ENCODE measurements at regions not wholly inside any gene's neighbourhood (a gene's known extent, or its start where the extent isn't known, plus 50 kb on each side); places are given as distances from the start of the nearest gene placed in this dataset.

DNA sequence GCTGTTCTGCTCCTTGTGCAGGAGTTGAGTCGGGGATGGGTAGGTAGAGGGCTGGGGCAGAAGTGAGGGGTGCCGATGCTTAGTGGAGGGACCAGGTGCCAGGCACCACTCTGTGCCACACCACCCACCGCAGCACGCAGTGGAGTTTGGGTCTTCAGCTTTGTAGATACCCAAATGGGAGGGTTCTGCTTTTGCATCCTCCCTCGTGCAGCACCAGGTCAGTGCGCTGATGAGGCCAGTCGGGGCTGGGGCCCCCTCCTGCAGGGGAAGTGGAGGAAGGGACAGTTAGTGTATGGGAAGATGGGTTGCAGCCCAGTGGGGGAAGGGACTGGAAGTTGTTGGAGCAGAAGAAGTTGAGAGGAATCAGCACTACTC, 244.0 kb downstream of the RHOU start:
- Mint-ChIP-seq H3K4me1 (ENCODE audit: low read depth) (no peaks in the 10 kb centered on the region), H3K9me3 (no peaks in the 10 kb centered on the region)

DNA sequence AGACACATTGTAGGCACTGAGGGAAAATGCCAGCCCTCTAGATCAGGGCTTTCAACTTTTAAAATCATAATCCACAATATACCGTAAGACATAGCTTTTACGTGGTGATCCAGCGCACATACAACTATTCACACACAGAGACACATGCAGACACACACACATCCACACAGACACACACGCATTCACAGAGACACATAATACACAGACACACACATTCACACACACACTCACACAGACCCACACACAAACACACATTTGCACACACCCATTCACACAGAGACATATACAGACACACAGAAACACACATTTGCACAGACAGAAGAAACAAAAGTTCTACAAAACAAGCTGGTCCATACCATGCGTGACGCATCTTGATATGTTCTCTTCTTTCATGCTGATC, 244.5 kb downstream of the RHOU start:
- intact Hi-C loops (cut with micrococcal nuclease) = no loop called here
- H3K27ac Mint-ChIP-seq = no peak overlapping the region
- H3K4me3 Mint-ChIP-seq (ENCODE audit: low read depth) = no peak overlapping the region
- H3K4me1 Mint-ChIP-seq (ENCODE audit: low read depth) = no peaks in the 10 kb centered on the region
- H3K27me3 Mint-ChIP-seq (ENCODE audit: low read depth) = no peaks in the 10 kb centered on the region
- H3K9me3 Mint-ChIP-seq = no peaks in the 10 kb centered on the region
- H3K36me3 Mint-ChIP-seq (ENCODE audit: low read depth) = no peaks in the 10 kb centered on the region
- no peak for DNase-seq (ENCODE audit: low spot score)

More for the DNA sequence above, 244.0 kb downstream of the RHOU start:
- Mint-ChIP-seq H3K27me3 (ENCODE audit: low read depth) (no peaks in the 10 kb centered on the region), H3K27ac (no peak overlapping the region), H3K4me3 (ENCODE audit: low read depth) (no peak overlapping the region), H3K36me3 (ENCODE audit: low read depth) (no peaks in the 10 kb centered on the region)
- intact Hi-C loops (cut with micrococcal nuclease) = no loop called here
- DNase-seq (ENCODE audit: low spot score) = no peak

DNA sequence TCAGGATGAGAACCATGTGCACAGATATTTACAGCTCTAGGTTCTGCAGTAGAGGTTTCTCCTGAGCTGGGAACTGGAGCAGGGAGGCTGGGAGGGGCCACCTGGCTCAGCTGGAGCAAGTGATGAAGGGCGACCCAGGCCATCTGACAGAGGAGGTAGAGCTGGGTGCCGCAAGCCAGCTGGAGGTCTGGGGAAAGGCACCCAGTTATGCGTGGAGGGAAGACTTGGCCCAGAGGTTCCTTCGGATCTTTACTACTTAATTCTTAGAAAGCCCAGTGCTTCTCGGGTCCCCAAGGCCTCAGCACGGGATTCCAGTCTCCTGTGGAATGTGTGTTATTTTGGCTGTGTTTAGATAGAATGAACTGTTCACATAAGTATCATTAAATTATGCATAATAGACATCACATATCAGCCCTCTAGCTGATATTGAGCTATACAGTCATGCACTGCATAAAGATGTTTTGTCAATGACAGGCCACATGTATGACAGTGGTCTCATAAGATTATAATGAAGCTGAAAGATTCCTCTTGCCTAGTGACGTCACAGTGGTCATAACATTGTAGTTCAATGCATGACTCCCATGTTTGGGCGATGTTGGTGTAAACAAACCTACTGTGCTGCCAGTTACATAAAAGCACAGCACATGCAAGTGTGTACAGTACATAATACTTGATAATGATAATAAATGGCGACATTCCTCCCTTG, 245.1 kb downstream of the RHOU start:
- Mint-ChIP-seq H3K4me1 (ENCODE audit: low read depth) (no peaks in the 10 kb centered on the region), H3K9me3 (no peaks in the 10 kb centered on the region), H3K27me3 (ENCODE audit: low read depth) (no peaks in the 10 kb centered on the region), H3K36me3 (ENCODE audit: low read depth) (no peaks in the 10 kb centered on the region), H3K27ac (no peak overlapping the region), H3K4me3 (ENCODE audit: low read depth) (no peak overlapping the region)
- intact Hi-C loops (cut with micrococcal nuclease) = no loop called here
- DNase-seq (ENCODE audit: low spot score) = no peak

DNA sequence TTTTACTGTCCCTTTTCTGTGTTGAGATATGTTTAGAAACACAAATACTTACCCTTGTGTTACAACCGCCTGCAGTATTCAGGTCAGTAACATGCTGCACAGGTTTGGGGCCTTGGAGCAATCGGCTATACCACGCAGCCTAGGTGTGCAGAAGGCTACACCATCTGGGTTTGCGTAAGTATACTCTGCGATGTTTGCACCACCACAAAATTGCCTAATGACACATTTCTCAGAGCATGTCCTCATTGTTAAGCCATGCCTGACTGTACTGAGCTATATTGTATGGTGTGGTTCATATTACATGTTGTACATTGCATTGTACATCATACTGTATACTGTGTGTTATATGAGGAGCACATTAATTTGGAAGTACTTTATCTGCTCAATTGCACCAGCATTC, 247.4 kb downstream of the RHOU start:
- no peak for DNase-seq (ENCODE audit: low spot score)
- H3K4me1 Mint-ChIP-seq (ENCODE audit: low read depth) = no peaks in the 10 kb centered on the region
- no peaks in the 10 kb centered on the region for H3K27me3 Mint-ChIP-seq (ENCODE audit: low read depth)
- intact Hi-C loops (cut with micrococcal nuclease) = no loop called here
- H3K27ac Mint-ChIP-seq = no peak overlapping the region
- H3K4me3 Mint-ChIP-seq (ENCODE audit: low read depth) = no peak overlapping the region
- H3K36me3 Mint-ChIP-seq (ENCODE audit: low read depth) = no peaks in the 10 kb centered on the region
- no peaks in the 10 kb centered on the region for H3K9me3 Mint-ChIP-seq

GRCh38 chr1:228983231-228983660, 248.0 kb downstream of the RHOU start:
- Mint-ChIP-seq H3K36me3 (ENCODE audit: low read depth) (no peaks in the 10 kb centered on the region), H3K9me3 (no peaks in the 10 kb centered on the region), H3K4me1 (ENCODE audit: low read depth) (no peaks in the 10 kb centered on the region), H3K27me3 (ENCODE audit: low read depth) (no peaks in the 10 kb centered on the region), H3K4me3 (ENCODE audit: low read depth) (no peak overlapping the region), H3K27ac (no peak overlapping the region)
- intact Hi-C loops (cut with micrococcal nuclease) = no loop called here
- DNase-seq (ENCODE audit: low spot score) = no peak

DNA sequence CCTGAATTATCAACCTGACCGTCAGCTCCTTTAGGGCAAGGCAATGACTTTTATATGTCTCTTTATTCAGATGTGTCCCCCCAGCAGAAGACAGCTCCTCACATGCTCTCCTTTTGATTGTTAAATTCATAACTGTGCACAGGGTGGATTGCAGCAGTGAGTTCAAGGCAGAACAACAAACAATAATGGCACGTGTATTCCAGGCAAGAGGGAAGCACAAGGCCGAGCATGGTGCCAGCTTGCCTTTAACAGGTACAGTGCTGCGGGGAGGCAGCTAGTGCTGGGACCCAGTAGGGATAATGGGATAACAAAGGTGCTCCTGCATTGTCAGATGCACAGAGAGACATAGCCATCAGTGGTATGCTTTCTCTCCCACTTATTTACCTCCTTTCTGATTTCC, 248.4 kb downstream of the RHOU start:
- DNase-seq (ENCODE audit: low spot score) = no peak
- H3K36me3 Mint-ChIP-seq (ENCODE audit: low read depth) = no peaks in the 10 kb centered on the region
- no peak overlapping the region for H3K4me3 Mint-ChIP-seq (ENCODE audit: low read depth)
- no peaks in the 10 kb centered on the region for H3K27me3 Mint-ChIP-seq (ENCODE audit: low read depth)
- no peaks in the 10 kb centered on the region for H3K4me1 Mint-ChIP-seq (ENCODE audit: low read depth)
- no peak overlapping the region for H3K27ac Mint-ChIP-seq
- no peaks in the 10 kb centered on the region for H3K9me3 Mint-ChIP-seq
- intact Hi-C loops (cut with micrococcal nuclease) = no loop called here

DNA sequence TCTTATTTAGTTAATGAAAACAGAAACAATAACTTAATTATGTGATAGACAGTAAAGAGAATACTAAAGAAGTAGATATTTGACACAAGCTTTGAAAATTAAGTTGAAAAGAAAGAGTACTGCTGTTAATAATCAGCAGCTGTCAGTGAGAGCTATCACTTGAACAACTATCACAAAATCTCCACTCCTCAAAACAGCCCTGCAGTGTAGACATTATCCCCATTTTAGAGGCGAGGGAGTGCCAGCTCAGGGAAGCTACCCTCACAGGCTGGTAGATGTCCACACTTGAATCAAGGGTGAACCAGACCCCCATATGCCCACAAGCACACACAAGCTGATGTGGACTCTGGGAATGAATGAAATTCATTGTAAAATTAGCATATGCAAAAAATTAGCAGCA, 248.8 kb downstream of the RHOU start:
- Mint-ChIP-seq H3K9me3 (no peaks in the 10 kb centered on the region), H3K4me3 (ENCODE audit: low read depth) (no peak overlapping the region), H3K27ac (no peak overlapping the region), H3K27me3 (ENCODE audit: low read depth) (no peaks in the 10 kb centered on the region), H3K36me3 (ENCODE audit: low read depth) (no peaks in the 10 kb centered on the region), H3K4me1 (ENCODE audit: low read depth) (no peaks in the 10 kb centered on the region)
- intact Hi-C loops (cut with micrococcal nuclease) = no loop called here
- no peak for DNase-seq (ENCODE audit: low spot score)

DNA sequence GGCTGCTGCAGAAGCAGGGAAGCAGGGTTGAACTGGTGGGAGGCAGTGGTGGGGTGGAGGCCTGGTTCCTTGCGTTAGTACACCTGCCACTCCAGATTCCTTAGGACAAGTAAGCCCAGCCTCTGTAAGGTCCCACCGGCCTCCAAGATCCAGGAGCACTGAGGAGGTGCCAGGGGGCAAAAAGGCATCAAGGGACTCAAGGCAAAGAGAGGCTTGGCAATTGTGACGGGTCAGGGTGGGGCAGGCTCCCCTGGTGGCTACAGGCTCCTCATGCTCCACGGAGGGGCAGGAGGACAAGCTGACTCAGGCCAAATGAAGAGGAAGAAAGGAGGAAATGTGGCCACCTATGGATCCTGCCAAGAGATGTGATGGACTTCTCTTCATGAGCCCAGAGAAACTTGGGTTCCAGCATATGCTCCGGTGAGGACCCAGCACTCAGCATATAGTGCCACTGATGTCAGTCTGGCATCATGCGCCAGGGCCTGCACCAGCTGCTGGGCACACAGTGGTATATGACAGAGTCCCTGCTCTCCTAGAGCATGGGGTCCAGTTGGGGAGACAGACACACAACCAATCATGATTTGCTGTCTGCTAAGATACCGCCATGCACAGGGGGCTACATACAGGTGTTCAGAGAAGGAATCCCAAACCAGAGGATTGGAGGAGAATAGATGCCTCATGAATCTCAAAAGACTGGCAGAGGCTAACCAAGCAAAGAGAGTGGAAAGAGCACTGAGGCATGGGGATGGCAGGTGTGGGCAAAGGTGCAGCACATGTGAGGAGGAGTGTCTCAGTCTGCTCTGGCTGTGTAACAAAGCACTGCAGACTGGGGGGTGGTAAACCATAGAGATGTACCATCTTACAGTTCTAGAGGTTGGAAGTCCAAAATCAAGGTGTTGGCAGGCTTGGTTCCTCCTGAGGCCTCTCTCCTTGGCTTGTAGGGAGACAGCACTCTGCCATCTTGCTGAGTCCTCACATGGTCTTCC, 249.7 kb downstream of the RHOU start:
- H3K9me3 Mint-ChIP-seq = no peaks in the 10 kb centered on the region
- H3K27ac Mint-ChIP-seq = no peak overlapping the region
- H3K4me3 Mint-ChIP-seq (ENCODE audit: low read depth) = no peak overlapping the region
- intact Hi-C loops (cut with micrococcal nuclease) = no loop called here
- H3K36me3 Mint-ChIP-seq (ENCODE audit: low read depth) = no peaks in the 10 kb centered on the region
- no peaks in the 10 kb centered on the region for H3K4me1 Mint-ChIP-seq (ENCODE audit: low read depth)
- H3K27me3 Mint-ChIP-seq (ENCODE audit: low read depth) = no peaks in the 10 kb centered on the region
- DNase-seq (ENCODE audit: low spot score) = no peak

DNA sequence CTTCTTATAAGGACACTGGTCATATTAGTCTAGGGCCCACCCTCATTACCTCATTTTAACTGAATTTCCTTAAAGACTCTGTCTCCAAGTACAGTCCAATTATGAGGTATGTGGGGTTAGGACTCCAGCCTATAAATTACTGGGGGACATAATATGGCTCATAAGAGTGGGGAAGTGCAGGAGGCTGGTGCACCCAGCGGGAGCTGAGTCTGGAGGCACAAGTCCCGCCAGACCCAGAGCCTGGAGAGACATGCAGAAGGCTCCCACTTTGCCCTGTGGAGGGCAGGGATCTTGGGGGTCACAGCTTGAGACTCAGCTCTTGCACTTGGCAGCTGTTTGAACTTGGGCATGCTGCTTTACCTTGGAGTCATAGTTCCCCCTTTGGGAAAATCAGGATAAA, 250.4 kb downstream of the RHOU start:
- intact Hi-C loops (cut with micrococcal nuclease) = no loop called here
- Mint-ChIP-seq H3K4me3 (ENCODE audit: low read depth) (no peak overlapping the region), H3K27ac (no peak overlapping the region), H3K27me3 (ENCODE audit: low read depth) (no peaks in the 10 kb centered on the region), H3K4me1 (ENCODE audit: low read depth) (no peaks in the 10 kb centered on the region), H3K36me3 (ENCODE audit: low read depth) (no peaks in the 10 kb centered on the region), H3K9me3 (no peaks in the 10 kb centered on the region)
- no peak for DNase-seq (ENCODE audit: low spot score)

GRCh38 chr1:228986093-228986904, 251.0 kb downstream of the RHOU start:
- intact Hi-C loops (cut with micrococcal nuclease) = no loop called here
- Mint-ChIP-seq H3K9me3 (no peaks in the 10 kb centered on the region), H3K27me3 (ENCODE audit: low read depth) (no peaks in the 10 kb centered on the region), H3K36me3 (ENCODE audit: low read depth) (no peaks in the 10 kb centered on the region), H3K27ac (no peak overlapping the region), H3K4me1 (ENCODE audit: low read depth) (no peaks in the 10 kb centered on the region), H3K4me3 (ENCODE audit: low read depth) (no peak overlapping the region)
- no peak for DNase-seq (ENCODE audit: low spot score)

GRCh38 chr1:228987286-228987685, 252.0 kb downstream of the RHOU start:
- Mint-ChIP-seq H3K4me1 (ENCODE audit: low read depth) (no peaks in the 10 kb centered on the region), H3K9me3 (no peaks in the 10 kb centered on the region), H3K27ac (no peak overlapping the region), H3K4me3 (ENCODE audit: low read depth) (no peak overlapping the region), H3K27me3 (ENCODE audit: low read depth) (no peaks in the 10 kb centered on the region), H3K36me3 (ENCODE audit: low read depth) (no peaks in the 10 kb centered on the region)
- intact Hi-C loops (cut with micrococcal nuclease) = no loop called here
- DNase-seq (ENCODE audit: low spot score) = no peak

GRCh38 chr1:228987736-228988506, 252.6 kb downstream of the RHOU start:
- Mint-ChIP-seq H3K4me3 (ENCODE audit: low read depth) (no peak overlapping the region), H3K27ac (no peak overlapping the region), H3K9me3 (no peaks in the 10 kb centered on the region), H3K4me1 (ENCODE audit: low read depth) (no peaks in the 10 kb centered on the region), H3K36me3 (ENCODE audit: low read depth) (no peaks in the 10 kb centered on the region), H3K27me3 (ENCODE audit: low read depth) (peaks cover 4% of the 10 kb centered on the region)
- intact Hi-C loops (cut with micrococcal nuclease) = no loop called here
- DNase-seq (ENCODE audit: low spot score) = no peak
